GM12873 (cell line): ENCODE measurements at regions not wholly inside any gene's neighbourhood (a gene's known extent, or its start where the extent isn't known, plus 50 kb on each side); places are given as distances from the start of the nearest gene placed in this dataset.

ENCODE experiments used
- CTCF ChIP-seq: IDR thresholded peaks from 2 replicates; pipeline ENCODE4 v1.5.1; 2012; ENCODE audit warnings: low read depth, mild to moderate bottlenecking, moderate library complexity, low read length, control low read depth; ENCODE audit not compliant: insufficient read depth; ENCODE audit errors: missing control alignments

DNA sequence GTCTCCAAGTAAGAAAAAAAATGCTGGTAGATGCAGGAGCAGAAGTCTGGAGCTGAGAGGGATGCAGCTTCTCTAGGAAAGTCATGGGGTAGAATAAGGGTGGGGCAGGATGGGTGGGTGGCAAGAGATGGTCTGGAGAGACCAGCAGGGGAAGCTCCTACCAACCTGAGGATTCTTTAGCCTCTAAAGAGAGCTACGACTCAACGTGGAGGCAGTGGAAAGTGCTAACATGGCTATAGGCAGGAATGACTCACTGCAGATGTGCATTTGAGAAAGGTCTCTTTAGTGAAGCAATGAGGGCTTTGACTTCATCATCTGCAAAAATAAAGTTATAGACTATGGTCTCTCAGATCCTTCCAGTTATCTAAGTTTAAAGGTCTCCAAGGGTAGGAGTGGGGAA lies 722.8 kb upstream of the RAB6C start:
- no peak for TF ChIP-seq CTCF

DNA sequence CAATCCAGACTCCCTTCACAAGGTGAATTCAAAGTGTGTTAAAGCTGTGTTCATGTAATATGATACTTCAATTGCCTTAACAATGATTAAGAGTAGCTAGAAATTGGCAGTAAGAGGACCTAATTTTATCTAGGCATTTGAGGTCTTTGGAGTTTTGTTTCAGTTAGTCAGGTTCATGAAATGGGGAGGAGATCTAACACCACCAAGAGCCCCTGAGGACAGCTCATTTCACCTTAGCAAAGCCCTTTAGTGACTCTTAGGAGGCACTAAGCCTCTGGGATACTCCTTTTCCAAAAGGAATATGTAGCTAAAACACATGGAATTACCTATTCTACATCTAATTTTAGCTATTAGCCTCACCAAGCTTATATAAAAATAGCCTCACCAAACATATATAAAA lies 716.5 kb upstream of the RAB6C start:
- no peak for TF ChIP-seq CTCF

DNA sequence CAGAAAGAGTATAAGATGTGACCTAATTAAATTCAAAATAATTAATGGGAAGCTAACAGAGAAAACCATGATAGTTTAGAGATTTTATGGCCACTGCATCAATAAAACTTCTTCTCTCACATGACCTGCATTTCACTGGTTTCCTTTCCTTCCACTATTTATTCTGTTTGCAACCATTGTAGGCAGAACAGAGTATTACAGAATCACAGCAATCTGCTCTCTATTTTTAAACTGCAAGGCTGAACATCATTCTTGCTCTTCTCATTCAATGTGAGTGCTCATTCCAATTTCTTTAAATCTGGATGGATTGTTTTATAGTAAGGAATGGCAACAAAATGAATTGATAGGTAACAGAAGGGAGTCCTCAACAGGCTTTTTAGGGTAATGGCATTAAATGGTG lies 715.5 kb upstream of the RAB6C start:
- TF ChIP-seq CTCF = no peak

- no peak for TF ChIP-seq CTCF
These were observed 711.9 kb upstream of the RAB6C start for GRCh38 chr2:129267559-129267958.

DNA sequence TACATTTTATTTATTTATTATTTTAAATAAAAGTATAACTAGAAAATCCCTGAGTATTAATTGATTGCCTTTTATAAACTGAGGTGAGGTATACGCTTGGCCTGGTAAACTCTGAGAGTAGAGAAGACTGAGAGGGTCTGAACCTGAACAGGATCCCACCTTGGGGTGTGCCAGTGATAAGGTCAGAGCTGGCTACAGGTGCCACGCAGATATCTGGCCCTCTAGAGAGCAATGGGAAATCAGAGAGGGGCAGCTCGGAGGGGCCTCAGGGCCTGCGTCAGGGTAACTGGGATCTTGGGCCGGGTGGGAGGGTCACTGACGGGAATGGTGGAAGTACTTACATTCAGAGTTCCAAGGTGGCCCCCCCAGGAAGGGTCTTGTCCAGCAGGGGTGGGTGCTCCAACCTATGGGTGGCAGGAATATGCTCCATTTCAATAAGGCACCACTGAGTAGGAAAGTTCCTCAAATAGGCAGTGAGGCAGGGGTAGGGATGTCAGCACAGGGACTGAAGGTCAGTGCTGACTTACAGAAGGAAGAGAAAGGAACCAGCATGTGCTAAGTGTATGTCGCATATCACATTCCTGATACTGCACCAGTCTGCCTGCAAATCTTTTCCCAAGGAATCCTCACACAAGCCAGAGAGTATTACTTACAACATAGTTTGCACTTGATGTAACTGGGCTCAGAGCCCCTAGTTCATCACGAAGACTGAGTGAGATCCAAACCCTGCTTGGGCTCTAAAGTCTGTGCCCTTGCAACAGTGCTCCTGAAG lies 706.0 kb upstream of the RAB6C start:
- no peak for TF ChIP-seq CTCF

DNA sequence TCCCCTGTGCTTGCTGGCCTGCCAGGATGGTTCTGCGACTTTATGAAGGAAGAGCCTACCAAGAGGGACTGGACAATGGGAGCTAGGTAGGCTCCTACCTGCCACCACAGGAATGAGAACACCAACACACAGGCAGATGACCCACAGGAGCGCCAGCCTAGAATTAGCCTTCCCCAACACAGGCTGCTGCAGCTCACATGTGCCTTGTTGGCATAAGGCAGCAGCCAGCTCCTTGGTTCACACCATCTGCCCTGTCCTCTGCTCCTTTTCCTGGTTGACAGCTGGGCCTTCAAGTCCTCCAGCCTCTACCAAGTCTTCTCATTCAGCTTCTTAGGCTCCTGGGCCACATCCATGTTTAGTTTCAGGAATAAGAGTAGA lies 705.4 kb upstream of the RAB6C start:
- TF ChIP-seq CTCF = no peak

DNA sequence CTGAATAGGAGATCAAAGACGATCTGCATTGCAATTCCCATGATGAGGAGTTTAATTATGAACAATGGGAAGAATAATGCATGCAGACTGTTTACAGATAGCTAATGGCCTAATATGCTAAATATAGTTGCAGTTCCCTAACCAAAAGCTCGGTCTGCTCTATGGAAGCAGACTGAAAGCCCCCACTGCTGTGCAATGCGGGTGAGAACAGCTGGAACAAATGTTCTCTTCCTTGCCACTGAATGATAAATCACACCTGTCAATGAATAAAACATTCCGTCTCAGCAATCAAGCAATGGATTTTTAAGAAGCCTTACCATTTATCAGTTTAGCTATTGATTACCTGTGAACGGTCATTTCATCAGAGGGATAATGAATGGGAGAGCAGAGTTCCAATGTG lies 704.5 kb upstream of the RAB6C start:
- TF ChIP-seq CTCF = no peak
